K562 (cell line): ENCODE measurements at regions not wholly inside any gene's neighbourhood (a gene's known extent, or its start where the extent isn't known, plus 50 kb on each side); places are given as distances from the start of the nearest gene placed in this dataset.

Experiments used
- ATF2 ChIP-seq: sonication (generic); formaldehyde crosslinking; IDR thresholded peaks from 2 replicates; pipeline ENCODE4 v1.8.1; 2022; ENCODE audit warnings: missing genetic modification reagents
- FOS ChIP-seq: IDR thresholded peaks from 3 replicates; pipeline ENCODE4 v1.6.1; 2011; ENCODE audit not compliant: insufficient read length; ENCODE audit errors: extremely low read depth
- GATAD2A ChIP-seq: fragments of 450-650 bp; IDR thresholded peaks from 2 replicates; pipeline ENCODE4 v1.6.1; 2017
- JUN ChIP-seq, 2 experiments: sonication (generic) in 1 of 2; formaldehyde crosslinking in 1 of 2; IDR thresholded peaks; 2 replicates each; pipeline versions ENCODE4 v1.6.1 to v1.8.0; 2012 to 2022; ENCODE audit warnings: borderline replicate concordance in 2 of 2, mild to moderate bottlenecking in 2 of 2, improper control_type of control experiment in 1 of 2, low read depth in 1 of 2, low read length in 1 of 2, missing genetic modification reagents in 1 of 2
- MEIS2 ChIP-seq: fragments of 450-650 bp; IDR thresholded peaks from 2 replicates; pipeline ENCODE4 v1.6.1; 2014; ENCODE audit warnings: mild to moderate bottlenecking; ENCODE audit not compliant: partially characterized antibody
- MXI1 ChIP-seq: IDR thresholded peaks from 2 replicates; pipeline ENCODE4 v1.6.1; 2011; ENCODE audit warnings: low read depth, mild to moderate bottlenecking, improper control_type of control experiment, low read length
- MYC ChIP-seq, 2 experiments: fragments of 250-450 bp in 1 of 2; sonication (Bioruptor Pico) in 1 of 2; IDR thresholded peaks; 2 replicates each; pipeline versions ENCODE4 v1.5.1 to v1.6.1; 2012 to 2021; ENCODE audit warnings: low read depth in 2 of 2, borderline replicate concordance in 1 of 2, improper control_type of control experiment in 1 of 2, low read length in 1 of 2, mild to moderate bottlenecking in 1 of 2, moderate library complexity in 1 of 2
- NKRF ChIP-seq: fragments of 450-650 bp; IDR thresholded peaks from 2 replicates; pipeline ENCODE4 v1.6.1; 2016; ENCODE audit warnings: borderline replicate concordance
- PKNOX1 ChIP-seq: fragments of 450-650 bp; IDR thresholded peaks from 2 replicates; pipeline ENCODE4 v1.6.1; 2016
- RCOR1 ChIP-seq, 2 experiments: IDR thresholded peaks; 2 replicates each; pipeline ENCODE4 v1.6.1; 2012; ENCODE audit warnings: low read depth in 2 of 2, low read length in 2 of 2, borderline replicate concordance in 1 of 2, improper control_type of control experiment in 1 of 2
- STAT5A ChIP-seq: IDR thresholded peaks from 2 replicates; pipeline ENCODE4 v1.6.1; 2012; ENCODE audit warnings: low read length, inconsistent platforms, borderline replicate concordance
- TAL1 ChIP-seq: fragments of 450-650 bp; IDR thresholded peaks from 2 replicates; pipeline ENCODE4 v1.6.1; 2016; ENCODE audit warnings: mild to moderate bottlenecking
- TCF3 ChIP-seq: sonication (generic); formaldehyde crosslinking; IDR thresholded peaks from 2 replicates; pipeline ENCODE4 v1.4.0; 2020; ENCODE audit warnings: mild to moderate bottlenecking, missing genetic modification reagents
- TRIM25 ChIP-seq: fragments of 450-650 bp; IDR thresholded peaks from 2 replicates; pipeline ENCODE4 v1.7.0; 2016; ENCODE audit warnings: borderline replicate concordance
- VEZF1 ChIP-seq: fragments of 200-800 bp; sonication (Bioruptor generic); IDR thresholded peaks from 2 replicates; pipeline ENCODE4 v1.6.1; 2017; ENCODE audit warnings: missing genetic modification characterization, missing compliant biosample characterization
- ZBTB49 ChIP-seq: sonication (generic); formaldehyde crosslinking; IDR thresholded peaks from 2 replicates; pipeline ENCODE4 v1.8.0; 2022; ENCODE audit warnings: missing genetic modification reagents, mild to moderate bottlenecking, borderline replicate concordance
- ZC3H8 ChIP-seq: fragments of 450-650 bp; IDR thresholded peaks from 2 replicates; pipeline ENCODE4 v1.6.1; 2017
- ZEB2 ChIP-seq: fragments of 450-650 bp; IDR thresholded peaks from 2 replicates; pipeline ENCODE4 v1.6.1; 2016

GRCh38 chr16:79833559-79833958 is 233.0 kb upstream of the MAF start (continued):
- TF ChIP-seq ZBTB49 (CRISPR knock-in tag) (no peak), NKRF (peak; percentile 19; the same call in 1 of the 2 replicates), RCOR1 (IDR thresholded peaks at IDR 0.05; ENCODE audit: borderline replicate concordance in 1 of 2, low read depth in 2 of 2, low read length in 2 of 2) (peak in 1 of 2 experiments; percentile 66; a peak in 1 of 4 replicates), FOS (peak; percentile 37), GATAD2A (no peak), MXI1 (0 out of 2 replicates have a peak, but pooled peaks have one; percentile 67), ZEB2 (peak; percentile 63; the same call in 1 of the 2 replicates), ZC3H8 (no peak), STAT5A (0 out of 2 replicates have a peak, but pooled peaks have one; percentile 25), JUN (IDR thresholded peaks at IDR 0.05; ENCODE audit: borderline replicate concordance, low read depth, low read length) (peak; percentile 57; the same call in 1 of the 2 replicates), JUN (CRISPR knock-in tag; IDR thresholded peaks at IDR 0.05; ENCODE audit: borderline replicate concordance) (no peak), MYC (IDR thresholded peaks at IDR 0.05; ENCODE audit: low read depth, low read length) (peak; percentile 87), MYC (CRISPR knock-in tag; IDR thresholded peaks at IDR 0.05; ENCODE audit: borderline replicate concordance, low read depth) (no peak), MEIS2 (peak; percentile 70), ATF2 (CRISPR knock-in tag) (no peak), TCF3 (CRISPR knock-in tag) (peak; percentile 80), PKNOX1 (peak; percentile 93), TRIM25 (no peak), TAL1 (peak; percentile 50; the same call in 1 of the 2 replicates), VEZF1 (CRISPR knock-in tag) (no peak)
